Vagina (tissue), 2 donors: ENCODE measurements at regions not wholly inside any gene's neighbourhood (a gene's known extent, or its start where the extent isn't known, plus 50 kb on each side); places are given as distances from the start of the nearest gene placed in this dataset.

Source experiments
- POLR2A ChIP-seq, 2 donors: fragments of 450-650 bp; IDR thresholded peaks; one replicate each; pipeline ENCODE4 v1.6.1; 2017; ENCODE audit warnings: antibody characterized with exemption in 2 of 2, mild to moderate bottlenecking in 2 of 2, moderate library complexity in 2 of 2
- POLR2AphosphoS5 ChIP-seq, 2 donors: sonication (generic); formaldehyde crosslinking; IDR thresholded peaks; one replicate each; pipeline ENCODE4 v1.9.0; 2017; ENCODE audit warnings: antibody characterized with exemption in 2 of 2, mild to moderate bottlenecking in 2 of 2, low read depth in 1 of 2; ENCODE audit not compliant: insufficient read depth in 1 of 2
- TF ChIP-seq, protein P1 (sequence below), 3 experiments: fragments of 450-650 bp in 2 of 3; fragments of 200-600 bp in 1 of 3; sonication (generic) in 1 of 3; IDR thresholded peaks; one replicate each; pipeline ENCODE4 v1.5.1; 2017 to 2019; ENCODE audit warnings: antibody characterized with exemption in 3 of 3, mild to moderate bottlenecking in 2 of 3, moderate library complexity in 2 of 3

DNA sequence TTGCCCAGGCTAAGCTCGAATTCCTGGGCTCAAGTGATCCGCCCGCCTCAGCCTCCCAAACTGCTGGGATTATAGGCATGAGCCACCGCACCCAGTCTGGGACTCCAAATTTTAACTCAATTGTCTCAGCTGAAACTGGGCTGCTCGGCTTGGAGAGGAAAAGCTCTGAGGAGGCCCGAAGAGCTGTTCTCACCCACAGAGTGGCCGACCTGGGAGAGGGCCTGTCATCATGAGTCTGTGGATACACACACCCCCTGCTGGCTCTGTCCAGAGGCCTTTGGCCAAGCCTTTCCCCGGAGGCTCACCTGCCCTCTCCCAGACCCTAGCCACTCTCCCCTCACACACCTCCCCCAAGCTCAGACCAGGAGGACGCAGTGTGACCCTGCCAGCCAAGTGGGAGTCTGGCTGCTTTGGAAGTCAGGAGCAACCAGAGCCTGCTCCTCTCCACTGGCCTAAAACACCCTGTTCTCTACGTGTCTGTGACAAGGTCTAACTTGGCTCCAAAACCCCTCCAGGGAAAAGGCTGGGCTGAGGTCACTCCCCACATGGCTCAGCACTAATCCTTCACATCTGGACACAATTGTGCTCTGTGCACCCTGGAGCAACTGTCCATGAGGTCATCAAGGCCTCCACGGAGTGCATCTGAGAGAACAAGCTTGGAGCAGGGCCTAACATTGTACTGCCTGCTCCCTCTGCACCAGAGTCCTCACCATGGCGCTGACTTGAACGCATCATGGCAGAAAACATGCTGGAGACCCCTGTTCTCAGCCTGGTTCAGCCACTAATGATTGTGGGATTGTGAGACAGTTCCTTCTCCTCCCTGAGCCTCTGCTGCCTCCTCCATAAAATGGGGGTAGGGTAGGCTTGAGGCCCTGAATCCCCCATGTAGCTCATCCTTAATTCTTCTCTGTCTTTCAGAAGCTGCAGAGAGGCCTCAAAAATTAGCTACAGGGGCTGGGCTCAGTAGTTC is 49.9 kb upstream of the RAB6C start:
- TF ChIP-seq, protein P1, sequence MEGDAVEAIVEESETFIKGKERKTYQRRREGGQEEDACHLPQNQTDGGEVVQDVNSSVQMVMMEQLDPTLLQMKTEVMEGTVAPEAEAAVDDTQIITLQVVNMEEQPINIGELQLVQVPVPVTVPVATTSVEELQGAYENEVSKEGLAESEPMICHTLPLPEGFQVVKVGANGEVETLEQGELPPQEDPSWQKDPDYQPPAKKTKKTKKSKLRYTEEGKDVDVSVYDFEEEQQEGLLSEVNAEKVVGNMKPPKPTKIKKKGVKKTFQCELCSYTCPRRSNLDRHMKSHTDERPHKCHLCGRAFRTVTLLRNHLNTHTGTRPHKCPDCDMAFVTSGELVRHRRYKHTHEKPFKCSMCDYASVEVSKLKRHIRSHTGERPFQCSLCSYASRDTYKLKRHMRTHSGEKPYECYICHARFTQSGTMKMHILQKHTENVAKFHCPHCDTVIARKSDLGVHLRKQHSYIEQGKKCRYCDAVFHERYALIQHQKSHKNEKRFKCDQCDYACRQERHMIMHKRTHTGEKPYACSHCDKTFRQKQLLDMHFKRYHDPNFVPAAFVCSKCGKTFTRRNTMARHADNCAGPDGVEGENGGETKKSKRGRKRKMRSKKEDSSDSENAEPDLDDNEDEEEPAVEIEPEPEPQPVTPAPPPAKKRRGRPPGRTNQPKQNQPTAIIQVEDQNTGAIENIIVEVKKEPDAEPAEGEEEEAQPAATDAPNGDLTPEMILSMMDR (IDR thresholded peaks at IDR 0.05) = no peak
- no peak for TF ChIP-seq POLR2A (IDR thresholded peaks at IDR 0.05)
- TF ChIP-seq POLR2AphosphoS5 (IDR thresholded peaks at IDR 0.05; ENCODE audit: insufficient read depth in 1 of 2, low read depth in 1 of 2) = no peak
